ENCODE measurements at regions not wholly inside any gene's neighbourhood (a gene's known extent, or its start where the extent isn't known, plus 50 kb on each side); places are given as distances from the start of the nearest gene placed in this dataset.

GRCh38 chr1:191284175-191284574 is 806.5 kb upstream of the BRINP3 start:
- intact Hi-C loops (cut with micrococcal nuclease; ENCODE audit: unreplicated experiment), result no loop called here

GRCh38 chr1:191290441-191290840 is 812.8 kb upstream of the BRINP3 start:
- H3K9ac ChIP-seq (ENCODE audit: insufficient read depth, low read depth, low read length), result no peak overlapping the region
- 3% methylated on average over 4 of the region's 4 CpGs for WGBS (ENCODE audit: low lambda C conversion rate)
- H3K4me3 ChIP-seq (replicated peaks in 1 of 3; ENCODE audit: insufficient read depth in 1 of 3, low read depth in 2 of 3, low read length in 3 of 3), result no peak overlapping the region
- no peak for ATAC-seq
- H3K27me3 ChIP-seq (ENCODE audit: control insufficient read depth in 1 of 2, insufficient read depth in 2 of 2, low read length in 2 of 2), result no peaks in the 10 kb centered on the region
- no peaks in the 10 kb centered on the region for H4K20me1 ChIP-seq (ENCODE audit: insufficient read depth, low read length)
- no peak overlapping the region for H3K4me2 ChIP-seq (ENCODE audit: low read depth, low read length)
- no peak for FAIRE-seq
- CTCF ChIA-PET (ENCODE audit: low intra/inter-chr PET ratio, low total read pairs), result no interaction called here
- no peaks in the 10 kb centered on the region for H3K79me2 ChIP-seq (ENCODE audit: insufficient read depth, low read length)
- no peak overlapping the region for H2AFZ ChIP-seq (ENCODE audit: low read length)
- no peaks in the 10 kb centered on the region for H3K9me3 ChIP-seq (ENCODE audit: low read length)
- no peaks in the 10 kb centered on the region for H3K4me1 ChIP-seq (ENCODE audit: insufficient read depth, low read length)
- H3K27ac ChIP-seq (ENCODE audit: extremely low read length, insufficient read depth, low read length), result no peak overlapping the region
- no peaks in the 10 kb centered on the region for H3K36me3 ChIP-seq (replicated peaks in 1 of 2; ENCODE audit: control insufficient read depth in 1 of 2, insufficient read depth in 2 of 2, low read length in 2 of 2)
- intact Hi-C loops (cut with micrococcal nuclease; ENCODE audit: unreplicated experiment) (no loop called here), in situ Hi-C loops (cut with HindIII; ENCODE audit: extremely low pct_ligation_motif_present, low pct_unique_long_range_greater_than_20kb) (no loop called here)
- DNase-seq (ENCODE audit: low spot score), result no peak
- no TSS peak for BruUV-seq (replicated peaks)
- POLR2A ChIA-PET, result no interaction called here
- TF ChIP-seq RXRA (CRISPR knock-in tag; IDR thresholded peaks at IDR 0.05) (no peak), TCF12 (IDR thresholded peaks at IDR 0.05) (no peak), TCF12 (CRISPR knock-in tag; IDR thresholded peaks at IDR 0.05) (no peak), YEATS2 (CRISPR knock-in tag; IDR thresholded peaks at IDR 0.05; ENCODE audit: borderline replicate concordance) (no peak), ZNF557 (CRISPR knock-in tag; IDR thresholded peaks at IDR 0.05) (no peak), ZNF619 (CRISPR knock-in tag; IDR thresholded peaks at IDR 0.05) (no peak), JDP2 (CRISPR knock-in tag; IDR thresholded peaks at IDR 0.05; ENCODE audit: borderline replicate concordance) (no peak), ZNF510 (CRISPR knock-in tag; IDR thresholded peaks at IDR 0.05; ENCODE audit: low read depth) (no peak), IKZF5 (CRISPR knock-in tag; IDR thresholded peaks at IDR 0.05) (no peak), CBFB (CRISPR knock-in tag; IDR thresholded peaks at IDR 0.05) (no peak), ZNF142 (CRISPR knock-in tag; IDR thresholded peaks at IDR 0.05) (no peak), TBL1XR1 (IDR thresholded peaks at IDR 0.05; ENCODE audit: borderline replicate concordance, low read length, partially characterized antibody) (no peak), MXI1 (IDR thresholded peaks at IDR 0.05; ENCODE audit: borderline replicate concordance, low read depth, low read length) (no peak)

More at GRCh38 chr1:191284175-191284574, 806.5 kb upstream of the BRINP3 start:
- no peak overlapping the region for H3K27ac ChIP-seq (ENCODE audit: extremely low read length, insufficient read depth, low read length)
- H3K79me2 ChIP-seq (ENCODE audit: insufficient read depth, low read length), result no peaks in the 10 kb centered on the region
- BruUV-seq (replicated peaks), result no TSS peak
- in situ Hi-C loops (cut with HindIII; ENCODE audit: extremely low pct_ligation_motif_present, low pct_unique_long_range_greater_than_20kb), result no loop called here
- FAIRE-seq (no peak), DNase-seq (ENCODE audit: low spot score) (no peak), ATAC-seq (no peak)
- POLR2A ChIA-PET, result no interaction called here
- H3K9me3 ChIP-seq (ENCODE audit: low read length), result 0 out of 2 replicates have a peak, but pooled peaks cover 9% of the 10 kb centered on the region
- no peak overlapping the region for H2AFZ ChIP-seq (ENCODE audit: low read length)
- no peak overlapping the region for H3K4me2 ChIP-seq (ENCODE audit: low read depth, low read length)
- no peaks in the 10 kb centered on the region for H3K36me3 ChIP-seq (replicated peaks in 1 of 2; ENCODE audit: control insufficient read depth in 1 of 2, insufficient read depth in 2 of 2, low read length in 2 of 2)
- TF ChIP-seq HMG20B (CRISPR knock-in tag; conservative IDR thresholded peaks at IDR 0.05) (no peak), NFE2L2 (IDR thresholded peaks at IDR 0.05; ENCODE audit: low read length) (peak; percentile 61), ARHGAP35 (CRISPR knock-in tag; IDR thresholded peaks at IDR 0.05; ENCODE audit: borderline replicate concordance) (no peak)
- H4K20me1 ChIP-seq (ENCODE audit: insufficient read depth, low read length), result no peaks in the 10 kb centered on the region
- no peak overlapping the region for H3K9ac ChIP-seq (ENCODE audit: insufficient read depth, low read depth, low read length)
- H3K4me1 ChIP-seq (ENCODE audit: insufficient read depth, low read length), result no peaks in the 10 kb centered on the region
- CTCF ChIA-PET (ENCODE audit: low intra/inter-chr PET ratio, low total read pairs), result no interaction called here
- no peaks in the 10 kb centered on the region for H3K27me3 ChIP-seq (ENCODE audit: control insufficient read depth in 1 of 2, insufficient read depth in 2 of 2, low read length in 2 of 2)
- no peak overlapping the region for H3K4me3 ChIP-seq (replicated peaks in 1 of 3; ENCODE audit: insufficient read depth in 1 of 3, low read depth in 2 of 3, low read length in 3 of 3)

Measured in HepG2 (cell line).